Urinary bladder (tissue), 3 donors: ENCODE measurements at regions not wholly inside any gene's neighbourhood (a gene's known extent, or its start where the extent isn't known, plus 50 kb on each side); places are given as distances from the start of the nearest gene placed in this dataset.

Source experiments
- DNase-seq: peaks from one replicate; pipeline ENCODE4 v3.0.0-alpha.2; 2015; ENCODE audit errors: extremely low spot score
- H3K27ac ChIP-seq: one replicate; pipeline ENCODE4 v1.5.1; 2013; ENCODE audit warnings: low read depth, mild to moderate bottlenecking, moderate library complexity
- H3K36me3 ChIP-seq: one replicate; pipeline ENCODE4 v1.6.1; 2013; ENCODE audit warnings: mild to moderate bottlenecking, moderate library complexity; ENCODE audit not compliant: insufficient read depth
- H3K4me1 ChIP-seq: one replicate; pipeline ENCODE4 v1.6.1; 2013; ENCODE audit warnings: mild to moderate bottlenecking, moderate library complexity; ENCODE audit not compliant: insufficient read depth
- H3K4me3 ChIP-seq: one replicate; pipeline ENCODE4 v1.5.1; 2013; ENCODE audit warnings: low read depth, low read length
- WGBS: extraction: QIAGEN DNeasy Blood & Tissue Kit; methylation state at CpG from one replicate; pipeline ENCODE4 v1.1.7; 2013; 5-methylcytosine and 5-hydroxymethylcytosine counted together
- donor health status: healthy with polysubstance abuse.
- donor health status: healthy.

- DNase-seq, result no peak
- no peak overlapping the region for H3K27ac ChIP-seq
- H3K4me1 ChIP-seq, result no peaks in the 10 kb centered on the region
- 90% methylated on average over 6 of the region's 6 CpGs for WGBS
- H3K36me3 ChIP-seq, result no peaks in the 10 kb centered on the region
- no peak overlapping the region for H3K4me3 ChIP-seq
Observed at GRCh38 chr3:163983940-163984339, 1094.4 kb downstream of the SI start.

GRCh38 chr3:163971861-163972260 is 1106.4 kb downstream of the SI start:
- Histone ChIP-seq H3K36me3 (no peaks in the 10 kb centered on the region), H3K27ac (no peak overlapping the region), H3K4me1 (no peaks in the 10 kb centered on the region), H3K4me3 (no peak overlapping the region)
- DNase-seq, result no peak

- no peaks in the 10 kb centered on the region for H3K36me3 ChIP-seq
- DNase-seq, result no peak
- H3K4me1 ChIP-seq, result no peaks in the 10 kb centered on the region
Observed at GRCh38 chr3:163957072-163957471, 1121.2 kb downstream of the SI start.

GRCh38 chr3:163953526-163953925 is 1124.8 kb downstream of the SI start:
- no peaks in the 10 kb centered on the region for H3K4me1 ChIP-seq
- WGBS, result 76% methylated on average over 9 of the region's 9 CpGs

More at GRCh38 chr3:163957072-163957471, 1121.2 kb downstream of the SI start:
- H3K4me3 ChIP-seq, result no peak overlapping the region
- no peak overlapping the region for H3K27ac ChIP-seq

GRCh38 chr3:163952499-163952898 is 1125.8 kb downstream of the SI start:
- Histone ChIP-seq H3K4me3 (no peak overlapping the region), H3K27ac (no peak overlapping the region), H3K36me3 (no peaks in the 10 kb centered on the region), H3K4me1 (no peaks in the 10 kb centered on the region)
- WGBS, result 92% methylated on average over 3 of the region's 3 CpGs
- no peak for DNase-seq

More at GRCh38 chr3:163953526-163953925, 1124.8 kb downstream of the SI start:
- no peak overlapping the region for H3K27ac ChIP-seq
- DNase-seq, result no peak
- H3K36me3 ChIP-seq, result no peaks in the 10 kb centered on the region
- no peak overlapping the region for H3K4me3 ChIP-seq

GRCh38 chr3:163951397-163951987 is 1126.8 kb downstream of the SI start:
- Histone ChIP-seq H3K27ac (no peak overlapping the region), H3K4me1 (no peaks in the 10 kb centered on the region), H3K4me3 (no peak overlapping the region), H3K36me3 (no peaks in the 10 kb centered on the region)
- 15% methylated on average over 2 of the region's 2 CpGs for WGBS
- no peak for DNase-seq

- Histone ChIP-seq H3K27ac (no peak overlapping the region), H3K4me3 (no peak overlapping the region), H3K4me1 (no peaks in the 10 kb centered on the region), H3K36me3 (no peaks in the 10 kb centered on the region)
- DNase-seq, result no peak
- 97% methylated on average over 4 of the region's 4 CpGs for WGBS
Observed at GRCh38 chr3:163946785-163947184, 1131.5 kb downstream of the SI start.

GRCh38 chr3:163943664-163944063 is 1134.6 kb downstream of the SI start:
- H3K4me3 ChIP-seq, result no peak overlapping the region
- no peaks in the 10 kb centered on the region for H3K4me1 ChIP-seq
- no peaks in the 10 kb centered on the region for H3K36me3 ChIP-seq
- 94% methylated on average over 1 of the region's 1 CpG for WGBS
- H3K27ac ChIP-seq, result no peak overlapping the region
- DNase-seq, result no peak

- 47% methylated on average over 3 of the region's 3 CpGs for WGBS
Observed at GRCh38 chr3:163939926-163940325, 1138.4 kb downstream of the SI start.

GRCh38 chr3:163936543-163936942 is 1141.8 kb downstream of the SI start:
- Histone ChIP-seq H3K27ac (no peak overlapping the region), H3K36me3 (no peaks in the 10 kb centered on the region), H3K4me1 (no peaks in the 10 kb centered on the region), H3K4me3 (no peak overlapping the region)
- WGBS, result 43% methylated on average over 1 of the region's 1 CpG
- DNase-seq, result no peak

More at GRCh38 chr3:163939926-163940325, 1138.4 kb downstream of the SI start:
- DNase-seq, result no peak
- no peaks in the 10 kb centered on the region for H3K4me1 ChIP-seq
- no peaks in the 10 kb centered on the region for H3K36me3 ChIP-seq
- no peak overlapping the region for H3K27ac ChIP-seq
- no peak overlapping the region for H3K4me3 ChIP-seq

GRCh38 chr3:163935411-163935810 is 1142.9 kb downstream of the SI start:
- H3K4me3 ChIP-seq, result no peak overlapping the region
- H3K27ac ChIP-seq, result no peak overlapping the region
- no peaks in the 10 kb centered on the region for H3K4me1 ChIP-seq
- H3K36me3 ChIP-seq, result no peaks in the 10 kb centered on the region
- DNase-seq, result no peak
- WGBS, result 46% methylated on average over 3 of the region's 3 CpGs

- Histone ChIP-seq H3K36me3 (no peaks in the 10 kb centered on the region), H3K27ac (no peak overlapping the region), H3K4me3 (no peak overlapping the region), H3K4me1 (no peaks in the 10 kb centered on the region)
- WGBS, result 62% methylated on average over 2 of the region's 2 CpGs
- DNase-seq, result no peak
Observed at GRCh38 chr3:163929069-163929652, 1149.1 kb downstream of the SI start.

- Histone ChIP-seq H3K4me1 (no peaks in the 10 kb centered on the region), H3K36me3 (no peaks in the 10 kb centered on the region), H3K27ac (no peak overlapping the region), H3K4me3 (no peak overlapping the region)
- DNase-seq, result no peak
- 62% methylated on average over 1 of the region's 1 CpG for WGBS
Observed at GRCh38 chr3:163927521-163927920, 1150.8 kb downstream of the SI start.

GRCh38 chr3:163924600-163924999 is 1153.7 kb downstream of the SI start:
- no peak overlapping the region for H3K4me3 ChIP-seq
- 68% methylated on average over 6 of the region's 6 CpGs for WGBS
- no peak overlapping the region for H3K27ac ChIP-seq
- no peak for DNase-seq
- H3K4me1 ChIP-seq, result no peaks in the 10 kb centered on the region
- no peaks in the 10 kb centered on the region for H3K36me3 ChIP-seq

GRCh38 chr3:163919154-163919553 is 1159.1 kb downstream of the SI start:
- H3K27ac ChIP-seq, result no peak overlapping the region
- H3K4me3 ChIP-seq, result no peak overlapping the region
- 88% methylated on average over 1 of the region's 1 CpG for WGBS
- no peaks in the 10 kb centered on the region for H3K4me1 ChIP-seq
- no peak for DNase-seq
- no peaks in the 10 kb centered on the region for H3K36me3 ChIP-seq
